Nephron progenitor cell (in vitro differentiated cells): ENCODE measurements at regions not wholly inside any gene's neighbourhood (a gene's known extent, or its start where the extent isn't known, plus 50 kb on each side); places are given as distances from the start of the nearest gene placed in this dataset.

ENCODE experiments used
- DNase-seq: peaks from one replicate; pipeline ENCODE4 v3.0.0; 2021
- H3K27ac Mint-ChIP-seq: 2 replicates; pipeline ENCODE4 v1.8.0; 2021; ENCODE audit warnings: mild to moderate bottlenecking, moderate library complexity, mixed read lengths
- H3K27me3 Mint-ChIP-seq: 2 replicates; pipeline ENCODE4 v1.8.0; 2021; ENCODE audit warnings: mild to moderate bottlenecking, low read depth, mixed read lengths; ENCODE audit not compliant: poor library complexity
- H3K36me3 Mint-ChIP-seq: 2 replicates; pipeline ENCODE4 v1.8.0; 2021; ENCODE audit warnings: low read depth, mixed read lengths
- H3K4me1 Mint-ChIP-seq: 2 replicates; pipeline ENCODE4 v1.8.0; 2021; ENCODE audit warnings: mixed read lengths
- H3K4me3 Mint-ChIP-seq: 2 replicates; pipeline ENCODE4 v1.8.0; 2021; ENCODE audit warnings: mild to moderate bottlenecking, moderate library complexity, mixed read lengths
- H3K9me3 Mint-ChIP-seq: 2 replicates; pipeline ENCODE4 v1.8.0; 2021; ENCODE audit warnings: mild to moderate bottlenecking, moderate library complexity, mixed read lengths
- TF ChIP-seq, protein P1 (sequence below): fragments of 200-600 bp; sonication (generic); IDR thresholded peaks from 2 replicates; pipeline ENCODE4 v1.5.0; 2021; ENCODE audit warnings: antibody characterized with exemption

- H3K4me1 Mint-ChIP-seq = no peaks in the 10 kb centered on the region
- H3K27me3 Mint-ChIP-seq = no peaks in the 10 kb centered on the region
- DNase-seq = no peak
- H3K9me3 Mint-ChIP-seq = peaks cover 4% of the 10 kb centered on the region
- H3K27ac Mint-ChIP-seq = no peak overlapping the region
- H3K36me3 Mint-ChIP-seq = no peaks in the 10 kb centered on the region
- no peak overlapping the region for H3K4me3 Mint-ChIP-seq
- TF ChIP-seq, protein P1, sequence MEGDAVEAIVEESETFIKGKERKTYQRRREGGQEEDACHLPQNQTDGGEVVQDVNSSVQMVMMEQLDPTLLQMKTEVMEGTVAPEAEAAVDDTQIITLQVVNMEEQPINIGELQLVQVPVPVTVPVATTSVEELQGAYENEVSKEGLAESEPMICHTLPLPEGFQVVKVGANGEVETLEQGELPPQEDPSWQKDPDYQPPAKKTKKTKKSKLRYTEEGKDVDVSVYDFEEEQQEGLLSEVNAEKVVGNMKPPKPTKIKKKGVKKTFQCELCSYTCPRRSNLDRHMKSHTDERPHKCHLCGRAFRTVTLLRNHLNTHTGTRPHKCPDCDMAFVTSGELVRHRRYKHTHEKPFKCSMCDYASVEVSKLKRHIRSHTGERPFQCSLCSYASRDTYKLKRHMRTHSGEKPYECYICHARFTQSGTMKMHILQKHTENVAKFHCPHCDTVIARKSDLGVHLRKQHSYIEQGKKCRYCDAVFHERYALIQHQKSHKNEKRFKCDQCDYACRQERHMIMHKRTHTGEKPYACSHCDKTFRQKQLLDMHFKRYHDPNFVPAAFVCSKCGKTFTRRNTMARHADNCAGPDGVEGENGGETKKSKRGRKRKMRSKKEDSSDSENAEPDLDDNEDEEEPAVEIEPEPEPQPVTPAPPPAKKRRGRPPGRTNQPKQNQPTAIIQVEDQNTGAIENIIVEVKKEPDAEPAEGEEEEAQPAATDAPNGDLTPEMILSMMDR = no peak
Measured at GRCh38 chr18:28459587-28459986, 282.7 kb upstream of the CDH2 start.

GRCh38 chr18:28458751-28459150 lies 281.8 kb upstream of the CDH2 start:
- no peak overlapping the region for H3K4me3 Mint-ChIP-seq
- H3K36me3 Mint-ChIP-seq = no peaks in the 10 kb centered on the region
- H3K27me3 Mint-ChIP-seq = no peaks in the 10 kb centered on the region
- DNase-seq = no peak
- H3K27ac Mint-ChIP-seq = no peak overlapping the region
- TF ChIP-seq, protein P1 = no peak
- peaks cover 4% of the 10 kb centered on the region for H3K9me3 Mint-ChIP-seq
- no peaks in the 10 kb centered on the region for H3K4me1 Mint-ChIP-seq

DNA sequence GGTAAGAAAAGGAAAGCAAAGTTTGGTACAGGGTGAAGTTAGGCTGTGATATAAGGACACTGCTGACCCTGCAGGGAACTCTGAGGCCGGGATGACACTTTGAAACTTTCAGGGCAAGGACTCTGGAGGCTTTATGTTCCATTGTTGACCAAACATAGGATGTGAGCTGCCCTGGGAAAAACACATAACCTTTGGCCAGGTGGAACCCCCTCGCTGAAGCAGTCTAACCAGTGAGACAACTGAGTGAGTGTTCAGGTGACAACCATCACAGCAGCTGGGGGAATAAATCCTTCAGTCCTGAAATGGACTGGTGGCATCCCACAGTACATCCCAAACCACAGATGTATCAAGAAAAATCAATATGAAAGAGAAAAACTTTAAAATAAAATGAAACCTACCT lies 280.9 kb upstream of the CDH2 start:
- Mint-ChIP-seq H3K27me3 (no peaks in the 10 kb centered on the region), H3K4me1 (no peaks in the 10 kb centered on the region), H3K9me3 (no peaks in the 10 kb centered on the region), H3K27ac (no peak overlapping the region), H3K36me3 (no peaks in the 10 kb centered on the region), H3K4me3 (no peak overlapping the region)
- DNase-seq = no peak
- TF ChIP-seq, protein P1 = no peak

- no peaks in the 10 kb centered on the region for H3K27me3 Mint-ChIP-seq
- H3K9me3 Mint-ChIP-seq = no peaks in the 10 kb centered on the region
- no peak for DNase-seq
- no peaks in the 10 kb centered on the region for H3K4me1 Mint-ChIP-seq
- H3K4me3 Mint-ChIP-seq = no peak overlapping the region
- H3K36me3 Mint-ChIP-seq = no peaks in the 10 kb centered on the region
- TF ChIP-seq, protein P1 = no peak
- no peak overlapping the region for H3K27ac Mint-ChIP-seq
Measured at GRCh38 chr18:28455971-28456370, 279.0 kb upstream of the CDH2 start.

DNA sequence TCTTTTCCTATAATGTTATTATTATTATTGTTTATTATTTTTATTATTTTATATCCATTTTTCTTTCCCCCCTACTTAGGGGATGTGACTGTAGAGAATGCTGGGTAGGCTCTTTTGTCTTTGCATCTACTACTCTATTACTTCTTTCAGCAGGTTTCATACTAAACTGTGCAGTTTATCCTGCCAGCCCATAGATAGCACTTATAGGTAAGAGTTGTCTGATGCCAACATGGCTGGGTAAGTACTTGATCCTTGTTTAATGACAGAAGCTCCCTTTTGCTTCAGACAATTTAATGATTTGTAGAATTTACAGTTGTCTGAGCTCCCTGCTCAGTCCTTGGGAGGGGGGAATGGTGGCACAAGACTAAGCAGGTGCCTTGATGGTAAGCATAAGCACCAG lies 262.9 kb upstream of the CDH2 start:
- H3K27ac Mint-ChIP-seq = no peak overlapping the region
- no peak for DNase-seq
- H3K4me3 Mint-ChIP-seq = no peak overlapping the region
- H3K36me3 Mint-ChIP-seq = no peaks in the 10 kb centered on the region
- TF ChIP-seq, protein P1 = no peak
- H3K9me3 Mint-ChIP-seq = peaks cover 32% of the 10 kb centered on the region
- no peaks in the 10 kb centered on the region for H3K4me1 Mint-ChIP-seq
- peaks cover 10% of the 10 kb centered on the region for H3K27me3 Mint-ChIP-seq

DNA sequence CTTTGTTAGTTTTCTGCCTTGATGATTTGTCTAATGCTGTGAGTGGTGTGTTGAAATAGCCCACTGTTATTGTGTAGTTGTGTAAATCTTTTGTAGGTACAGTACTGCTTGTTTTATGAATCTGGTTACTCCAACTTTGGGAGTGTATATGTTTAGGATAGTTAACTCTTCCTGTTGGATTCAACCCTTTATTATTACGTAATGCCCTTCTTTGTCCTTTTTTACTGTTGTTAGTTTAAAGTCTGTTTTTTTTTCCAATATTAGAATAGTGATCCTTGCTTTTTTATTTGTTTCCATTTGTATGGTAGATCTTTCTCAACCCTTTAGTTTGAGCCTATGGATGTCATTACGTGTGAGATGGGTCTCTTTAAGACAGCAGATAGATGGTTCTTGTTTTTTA lies 261.5 kb upstream of the CDH2 start:
- peaks cover 10% of the 10 kb centered on the region for H3K27me3 Mint-ChIP-seq
- H3K9me3 Mint-ChIP-seq = peaks cover 32% of the 10 kb centered on the region
- no peak overlapping the region for H3K4me3 Mint-ChIP-seq
- no peak for DNase-seq
- H3K4me1 Mint-ChIP-seq = no peaks in the 10 kb centered on the region
- H3K36me3 Mint-ChIP-seq = no peaks in the 10 kb centered on the region
- no peak overlapping the region for H3K27ac Mint-ChIP-seq
- TF ChIP-seq, protein P1 = no peak
